GM18505 (cell line): ENCODE measurements at regions not wholly inside any gene's neighbourhood (a gene's known extent, or its start where the extent isn't known, plus 50 kb on each side); places are given as distances from the start of the nearest gene placed in this dataset.

Experiments
- ATAC-seq: cut with Tn5 transposase; IDR thresholded peaks from one replicate; pipeline ENCODE4 v1.9.1; 2021; ENCODE audit not compliant: unreplicated experiment
- POLR2A ChIP-seq: IDR thresholded peaks from 4 replicates; pipeline ENCODE4 v1.6.1; 2011; ENCODE audit warnings: borderline replicate concordance; ENCODE audit not compliant: insufficient read depth, insufficient read length; ENCODE audit errors: extremely low read depth

- no peak for ATAC-seq
- TF ChIP-seq POLR2A = no peak
Observed at GRCh38 chr3:187567021-187567420, 103.2 kb downstream of the SST start.

GRCh38 chr3:187565701-187566100, 104.5 kb downstream of the SST start:
- no peak for TF ChIP-seq POLR2A
- ATAC-seq = no peak

GRCh38 chr3:187558990-187559389, 111.2 kb downstream of the SST start:
- ATAC-seq = no peak
- TF ChIP-seq POLR2A = no peak

GRCh38 chr3:187551416-187551815, 118.8 kb downstream of the SST start:
- no peak for ATAC-seq
- TF ChIP-seq POLR2A = no peak

GRCh38 chr3:187550446-187550845, 119.7 kb downstream of the SST start:
- no peak for ATAC-seq
- no peak for TF ChIP-seq POLR2A

GRCh38 chr3:187545366-187545765, 124.8 kb downstream of the SST start:
- ATAC-seq = no peak
- no peak for TF ChIP-seq POLR2A

GRCh38 chr3:187544326-187544725, 125.9 kb downstream of the SST start:
- no peak for TF ChIP-seq POLR2A
- no peak for ATAC-seq

- ATAC-seq = no peak
- TF ChIP-seq POLR2A = no peak
Observed at GRCh38 chr3:187540847-187541246, 129.3 kb downstream of the SST start.

GRCh38 chr3:187536185-187536584, 134.0 kb downstream of the SST start:
- TF ChIP-seq POLR2A = no peak
- no peak for ATAC-seq

GRCh38 chr3:187533797-187534196, 136.4 kb downstream of the SST start:
- no peak for TF ChIP-seq POLR2A
- ATAC-seq = no peak

GRCh38 chr3:187531831-187532230, 138.4 kb downstream of the SST start:
- TF ChIP-seq POLR2A = no peak

GRCh38 chr3:187522890-187523289, 147.3 kb downstream of the SST start:
- ATAC-seq = no peak
- no peak for TF ChIP-seq POLR2A

More at GRCh38 chr3:187531831-187532230, 138.4 kb downstream of the SST start:
- ATAC-seq = no peak

- TF ChIP-seq POLR2A = no peak
- ATAC-seq = no peak
Observed at GRCh38 chr3:187522293-187522692, 147.9 kb downstream of the SST start.

- ATAC-seq = peak; percentile 53
- no peak for TF ChIP-seq POLR2A
Observed at GRCh38 chr3:187521546-187521945, 148.6 kb downstream of the SST start.

- TF ChIP-seq POLR2A = no peak
- ATAC-seq = no peak
Observed at GRCh38 chr3:187520027-187520945, 149.9 kb downstream of the SST start.

GRCh38 chr3:187519428-187519890, 150.7 kb downstream of the SST start:
- no peak for TF ChIP-seq POLR2A
- no peak for ATAC-seq
